HepG2 (cell line): ENCODE measurements at regions not wholly inside any gene's neighbourhood (a gene's known extent, or its start where the extent isn't known, plus 50 kb on each side); places are given as distances from the start of the nearest gene placed in this dataset.

Experiments
- ATAC-seq: fragments of 200-7000 bp; cut with Tn5 transposase; 3 replicates; pipeline ENCODE4 v1.9.1; 2020; ENCODE audit warnings: mild to moderate bottlenecking, moderate library complexity
- BruUV-seq: library from RNA; stranded (reverse); fragments of 400-500 nt; replicated peaks from 2 replicates; lab custom pipeline; 2021; lab: Mats Ljungman, UMichigan
- CTCF ChIA-PET: fragments of 300-600 bp; formaldehyde crosslinking; extraction: SDS; loops from one replicate; lab custom pipeline; 2021; ENCODE audit warnings: low total read pairs, inconsistent platforms, low intra/inter-chr PET ratio; lab: Yijun Ruan, JAX
- POLR2A ChIA-PET: fragments of 350-600 bp; sonication (Branson Sonifier 250); formaldehyde crosslinking; loops from one replicate; lab custom pipeline; 2020; ENCODE audit warnings: antibody characterized with exemption, inconsistent platforms; lab: Yijun Ruan, JAX
- DNase-seq: peaks from one replicate; pipeline ENCODE4 v3.0.0-alpha.2; 2015; ENCODE audit warnings: low spot score
- FAIRE-seq: peaks from 3 replicates; lab custom pipeline; 2011; peaks lifted over from hg19 to GRCh38; lab: Jason Lieb, UNC
- H2AFZ ChIP-seq: one replicate; pipeline ENCODE4 v1.6.1; 2011; ENCODE audit warnings: low read length, inconsistent platforms
- H3K27ac ChIP-seq: fragments of 300-600 bp; 3 replicates; pipeline ENCODE4 v1.8.0; 2011; ENCODE audit warnings: mixed run types, mild to moderate bottlenecking, mixed read lengths, low read length, inconsistent platforms; ENCODE audit not compliant: insufficient read depth; ENCODE audit errors: extremely low read length
- H3K27me3 ChIP-seq, 2 experiments: fragments of 200-600 bp in 1 of 2; 2 replicates in 1 of 2; 3 replicates in 1 of 2; pipeline versions ENCODE4 v1.6.0 to v1.8.0; 2011; ENCODE audit warnings: low read length in 2 of 2, mild to moderate bottlenecking in 2 of 2, moderate library complexity in 2 of 2, inconsistent platforms in 1 of 2; ENCODE audit not compliant: insufficient read depth in 2 of 2, control insufficient read depth in 1 of 2
- H3K36me3 ChIP-seq, 2 experiments: fragments of 200-600 bp in 1 of 2; replicated peaks in 1 of 2; 2 replicates in 1 of 2; 3 replicates in 1 of 2; pipeline versions ENCODE4 v1.5.1 to v1.8.0; 2011; ENCODE audit warnings: low read length in 2 of 2, inconsistent platforms in 1 of 2; ENCODE audit not compliant: insufficient read depth in 2 of 2, control insufficient read depth in 1 of 2
- H3K4me1 ChIP-seq: 2 replicates; pipeline ENCODE4 v1.5.1; 2012; ENCODE audit warnings: low read length, inconsistent platforms; ENCODE audit not compliant: insufficient read depth
- H3K4me2 ChIP-seq: 2 replicates; pipeline ENCODE4 v1.6.0; 2011; ENCODE audit warnings: low read depth, low read length, inconsistent platforms
- H3K4me3 ChIP-seq, 3 experiments: fragments of 200-600 bp in 1 of 3; sonication (generic), shearing (Covaris generic) in 1 of 3; replicated peaks in 1 of 3; 2 replicates each; pipeline ENCODE4 v1.5.1; 2011 to 2016; ENCODE audit warnings: low read length in 3 of 3, inconsistent platforms in 2 of 3, low read depth in 2 of 3, mild to moderate bottlenecking in 2 of 3, control low read depth in 1 of 3, mixed read lengths in 1 of 3; ENCODE audit not compliant: insufficient read depth in 1 of 3
- H3K79me2 ChIP-seq: one replicate; pipeline ENCODE4 v1.6.1; 2011; ENCODE audit warnings: low read length, inconsistent platforms; ENCODE audit not compliant: insufficient read depth
- H3K9ac ChIP-seq: 2 replicates; pipeline ENCODE4 v1.6.0; 2011; ENCODE audit warnings: mild to moderate bottlenecking, low read depth, low read length, inconsistent platforms; ENCODE audit not compliant: insufficient read depth
- H3K9me3 ChIP-seq: 2 replicates; pipeline ENCODE4 v1.5.1; 2012; ENCODE audit warnings: mild to moderate bottlenecking, low read length
- H4K20me1 ChIP-seq: 2 replicates; pipeline ENCODE4 v1.6.0; 2011; ENCODE audit warnings: inconsistent platforms, mild to moderate bottlenecking, low read length, moderate library complexity; ENCODE audit not compliant: insufficient read depth
- AGO1 ChIP-seq: fragments of 200-400 bp; formaldehyde crosslinking; IDR thresholded peaks from 2 replicates; pipeline ENCODE4 v1.6.1; 2017; ENCODE audit warnings: mild to moderate bottlenecking, low read depth, low read length, moderate library complexity; ENCODE audit not compliant: poor library complexity, severe bottlenecking
- ATF7 ChIP-seq, 2 experiments: fragments of 450-650 bp in 1 of 2; sonication (generic) in 1 of 2; formaldehyde crosslinking in 1 of 2; IDR thresholded peaks; 2 replicates each; pipeline versions ENCODE4 v1.4.0 to v1.6.1; 2016 to 2020; ENCODE audit warnings: antibody characterized with exemption in 1 of 2, mild to moderate bottlenecking in 1 of 2, missing genetic modification reagents in 1 of 2
- CEBPB ChIP-seq: IDR thresholded peaks from 2 replicates; pipeline ENCODE4 v1.6.1; 2011; ENCODE audit warnings: low read depth, low read length, improper control_type of control experiment, borderline replicate concordance
- FOXM1 ChIP-seq: sonication (generic); formaldehyde crosslinking; IDR thresholded peaks from 2 replicates; pipeline ENCODE4 v1.5.0; 2020; ENCODE audit warnings: missing genetic modification reagents
- KAT7 ChIP-seq: IDR thresholded peaks from 2 replicates; pipeline ENCODE4 v1.6.1; 2018; ENCODE audit warnings: borderline replicate concordance, missing compliant biosample characterization
- MAFG ChIP-seq: sonication (generic); formaldehyde crosslinking; IDR thresholded peaks from 2 replicates; pipeline ENCODE4 v1.5.1; 2020; ENCODE audit warnings: mild to moderate bottlenecking, missing genetic modification reagents
- MAFK ChIP-seq, 2 experiments: IDR thresholded peaks in 1 of 2; conservative IDR thresholded peaks in 1 of 2; 2 replicates each; pipeline ENCODE4 v1.6.1; 2011; ENCODE audit warnings: improper control_type of control experiment in 2 of 2, low read length in 2 of 2
- MEF2D ChIP-seq: sonication (generic); formaldehyde crosslinking; IDR thresholded peaks from 2 replicates; pipeline ENCODE4 v1.5.1; 2020; ENCODE audit warnings: mild to moderate bottlenecking, missing genetic modification reagents
- NFATC3 ChIP-seq: sonication (generic); formaldehyde crosslinking; IDR thresholded peaks from 2 replicates; pipeline ENCODE4 v1.5.1; 2020; ENCODE audit warnings: mild to moderate bottlenecking, missing genetic modification reagents
- NPAS2 ChIP-seq: sonication (generic); formaldehyde crosslinking; IDR thresholded peaks from 2 replicates; pipeline ENCODE4 v1.8.0; 2022; ENCODE audit warnings: mild to moderate bottlenecking, missing genetic modification reagents, borderline replicate concordance
- RFX1 ChIP-seq: fragments of 450-650 bp; IDR thresholded peaks from 2 replicates; pipeline ENCODE4 v1.6.1; 2017
- SMAD3 ChIP-seq: sonication (generic); formaldehyde crosslinking; IDR thresholded peaks from 2 replicates; pipeline ENCODE4 v1.4.0; 2020; ENCODE audit warnings: missing genetic modification reagents
- SRSF1 ChIP-seq: fragments of 200-400 bp; formaldehyde crosslinking; optimal IDR thresholded peaks from 2 replicates; pipeline ENCODE3; 2017; ENCODE audit warnings: mild to moderate bottlenecking, low read depth, low read length, moderate library complexity
- ZFP41 ChIP-seq: sonication (generic); formaldehyde crosslinking; IDR thresholded peaks from 2 replicates; pipeline ENCODE4 v1.4.0; 2020; ENCODE audit warnings: mild to moderate bottlenecking, missing genetic modification reagents, borderline replicate concordance
- ZNF350 ChIP-seq: sonication (generic); formaldehyde crosslinking; IDR thresholded peaks from 2 replicates; pipeline ENCODE4 v1.4.0; 2020; ENCODE audit warnings: mild to moderate bottlenecking, low read depth, missing genetic modification reagents, borderline replicate concordance
- WGBS: methylation state at CpG from one replicate; pipeline ENCODE4 v1.1.6; 2017; ENCODE audit warnings: low lambda C conversion rate; 5-methylcytosine and 5-hydroxymethylcytosine counted together
- in situ Hi-C: cut with HindIII; loops from 2 replicates; pipeline ENCODE4 v1.10.0; 2017; ENCODE audit warnings: low pct_unique_long_range_greater_than_20kb; ENCODE audit not compliant: extremely low pct_ligation_motif_present
- intact Hi-C: fragments of 100-400 bp; cut with micrococcal nuclease; formaldehyde crosslinking; loops from one replicate; pipeline ENCODE4 v1.10.0; 2022; ENCODE audit not compliant: unreplicated experiment

GRCh38 chr7:19482628-19483027, 226.2 kb downstream of the POLR1F start:
- Histone ChIP-seq H3K4me3 (no peak overlapping the region), H3K27me3 (no peaks in the 10 kb centered on the region), H3K36me3 (no peaks in the 10 kb centered on the region), H4K20me1 (no peaks in the 10 kb centered on the region), H3K4me1 (no peaks in the 10 kb centered on the region), H3K27ac (no peak overlapping the region), H3K4me2 (no peak overlapping the region), H3K9me3 (peaks cover 74% of the 10 kb centered on the region), H2AFZ (no peak overlapping the region), H3K79me2 (no peaks in the 10 kb centered on the region), H3K9ac (no peak overlapping the region)
- intact Hi-C loops: no loop called here
- TF ChIP-seq SMAD3 (CRISPR knock-in tag) (no peak), MAFK (conservative IDR thresholded peaks at IDR 0.05 in 1 of 2, IDR thresholded peaks at IDR 0.05 in 1 of 2; ENCODE audit: low read length in 2 of 2) (peak in 1 of 2 experiments; percentile 52; a peak in 2 of 4 replicates)
- CTCF ChIA-PET: no interaction called here
- 8% methylated on average over 2 of the region's 2 CpGs for WGBS
- in situ Hi-C loops: no loop called here
- POLR2A ChIA-PET: no interaction called here
- DNase-seq: no peak
- no peak for FAIRE-seq
- no TSS peak for BruUV-seq
- no peak for ATAC-seq

GRCh38 chr7:19480383-19480782, 228.5 kb downstream of the POLR1F start:
- ChIA-PET CTCF (no interaction called here), POLR2A (no interaction called here)
- no peaks in the 10 kb centered on the region for H3K4me1 ChIP-seq
- FAIRE-seq: no peak
- BruUV-seq: no TSS peak
- no peaks in the 10 kb centered on the region for H4K20me1 ChIP-seq
- intact Hi-C loops: no loop called here
- in situ Hi-C loops: no loop called here
- TF ChIP-seq KAT7 (CRISPR knock-in tag) (no peak), RFX1 (no peak), NFATC3 (no peak), AGO1 (no peak), NPAS2 (CRISPR knock-in tag) (no peak), MAFG (no peak), MEF2D (no peak), FOXM1 (CRISPR knock-in tag) (no peak), SRSF1 (no peak), CEBPB (no peak), ZFP41 (CRISPR knock-in tag) (no peak), ZNF350 (CRISPR knock-in tag) (no peak), ATF7 (IDR thresholded peaks at IDR 0.05) (no peak), ATF7 (CRISPR knock-in tag; IDR thresholded peaks at IDR 0.05) (no peak)
- no peak overlapping the region for H3K9ac ChIP-seq
- H3K4me3 ChIP-seq: no peak overlapping the region
- H3K27me3 ChIP-seq: no peaks in the 10 kb centered on the region
- H3K27ac ChIP-seq: no peak overlapping the region
- no peaks in the 10 kb centered on the region for H3K79me2 ChIP-seq
- no peak overlapping the region for H3K4me2 ChIP-seq
- no peak for ATAC-seq
- no peak for DNase-seq
- WGBS: 0% methylated on average over 1 of the region's 3 CpGs
- no peaks in the 10 kb centered on the region for H3K36me3 ChIP-seq
- H3K9me3 ChIP-seq: peaks cover 55% of the 10 kb centered on the region
- no peak overlapping the region for H2AFZ ChIP-seq
